ENCODE measurements at regions not wholly inside any gene's neighbourhood (a gene's known extent, or its start where the extent isn't known, plus 50 kb on each side); places are given as distances from the start of the nearest gene placed in this dataset.

- H3K27ac ChIP-seq (ENCODE audit: low read depth in 1 of 2, low read length in 1 of 2) = no peak overlapping the region
- no peaks in the 10 kb centered on the region for H3K4me1 ChIP-seq (ENCODE audit: control insufficient read depth in 2 of 2, insufficient read depth in 2 of 2, low read length in 2 of 2)
- H3K36me3 ChIP-seq (ENCODE audit: control insufficient read depth in 2 of 2, insufficient read depth in 2 of 2, low read length in 1 of 2) = no peaks in the 10 kb centered on the region
- no peak for DNase-seq (ENCODE audit: low read depth in 6 of 9, low spot score in 9 of 9)
- H3K9me3 ChIP-seq (ENCODE audit: control insufficient read depth in 2 of 2, insufficient read depth in 1 of 2, low read length in 1 of 2) = no peaks in the 10 kb centered on the region
- no peak overlapping the region for H3K4me3 ChIP-seq (ENCODE audit: low read length in 2 of 2)
- H3K27me3 ChIP-seq (ENCODE audit: control insufficient read depth in 2 of 2, insufficient read depth in 1 of 2, low read length in 1 of 2) = no peaks in the 10 kb centered on the region
Measured at GRCh38 chr18:39329496-39330275, 1764.1 kb upstream of the CELF4 start.

- Histone ChIP-seq H3K27ac (ENCODE audit: low read depth in 1 of 2, low read length in 1 of 2) (no peak overlapping the region), H3K4me1 (ENCODE audit: control insufficient read depth in 2 of 2, insufficient read depth in 2 of 2, low read length in 2 of 2) (no peaks in the 10 kb centered on the region), H3K4me3 (ENCODE audit: low read length in 2 of 2) (no peak overlapping the region), H3K27me3 (ENCODE audit: control insufficient read depth in 2 of 2, insufficient read depth in 1 of 2, low read length in 1 of 2) (no peaks in the 10 kb centered on the region), H3K36me3 (ENCODE audit: control insufficient read depth in 2 of 2, insufficient read depth in 2 of 2, low read length in 1 of 2) (no peaks in the 10 kb centered on the region), H3K9me3 (ENCODE audit: control insufficient read depth in 2 of 2, insufficient read depth in 1 of 2, low read length in 1 of 2) (no peaks in the 10 kb centered on the region)
- WGBS = 96% methylated on average over 2 of the region's 2 CpGs
- no peak for DNase-seq (ENCODE audit: low read depth in 6 of 9, low spot score in 9 of 9)
Measured at GRCh38 chr18:39326772-39327171, 1761.2 kb upstream of the CELF4 start.

- no peak overlapping the region for H3K27ac ChIP-seq (ENCODE audit: low read depth in 1 of 2, low read length in 1 of 2)
- H3K4me3 ChIP-seq (ENCODE audit: low read length in 2 of 2) = no peak overlapping the region
- H3K36me3 ChIP-seq (ENCODE audit: control insufficient read depth in 2 of 2, insufficient read depth in 2 of 2, low read length in 1 of 2) = no peaks in the 10 kb centered on the region
- no peaks in the 10 kb centered on the region for H3K4me1 ChIP-seq (ENCODE audit: control insufficient read depth in 2 of 2, insufficient read depth in 2 of 2, low read length in 2 of 2)
- no peaks in the 10 kb centered on the region for H3K27me3 ChIP-seq (ENCODE audit: control insufficient read depth in 2 of 2, insufficient read depth in 1 of 2, low read length in 1 of 2)
- no peaks in the 10 kb centered on the region for H3K9me3 ChIP-seq (ENCODE audit: control insufficient read depth in 2 of 2, insufficient read depth in 1 of 2, low read length in 1 of 2)
- DNase-seq (ENCODE audit: low read depth in 6 of 9, low spot score in 9 of 9) = no peak
- 98% methylated on average over 1 of the region's 1 CpG for WGBS
Measured at GRCh38 chr18:39325973-39326372, 1760.4 kb upstream of the CELF4 start.

GRCh38 chr18:39319141-39319540 lies 1753.5 kb upstream of the CELF4 start:
- DNase-seq (ENCODE audit: low read depth in 6 of 9, low spot score in 9 of 9) = no peak
- Histone ChIP-seq H3K27me3 (ENCODE audit: control insufficient read depth in 2 of 2, insufficient read depth in 1 of 2, low read length in 1 of 2) (no peaks in the 10 kb centered on the region), H3K4me3 (ENCODE audit: low read length in 2 of 2) (no peak overlapping the region), H3K4me1 (ENCODE audit: control insufficient read depth in 2 of 2, insufficient read depth in 2 of 2, low read length in 2 of 2) (no peaks in the 10 kb centered on the region), H3K9me3 (ENCODE audit: control insufficient read depth in 2 of 2, insufficient read depth in 1 of 2, low read length in 1 of 2) (no peaks in the 10 kb centered on the region), H3K36me3 (ENCODE audit: control insufficient read depth in 2 of 2, insufficient read depth in 2 of 2, low read length in 1 of 2) (no peaks in the 10 kb centered on the region), H3K27ac (ENCODE audit: low read depth in 1 of 2, low read length in 1 of 2) (no peak overlapping the region)

- Histone ChIP-seq H3K9me3 (ENCODE audit: control insufficient read depth in 2 of 2, insufficient read depth in 1 of 2, low read length in 1 of 2) (no peaks in the 10 kb centered on the region), H3K27me3 (ENCODE audit: control insufficient read depth in 2 of 2, insufficient read depth in 1 of 2, low read length in 1 of 2) (no peaks in the 10 kb centered on the region), H3K36me3 (ENCODE audit: control insufficient read depth in 2 of 2, insufficient read depth in 2 of 2, low read length in 1 of 2) (no peaks in the 10 kb centered on the region), H3K4me1 (ENCODE audit: control insufficient read depth in 2 of 2, insufficient read depth in 2 of 2, low read length in 2 of 2) (no peaks in the 10 kb centered on the region), H3K27ac (ENCODE audit: low read depth in 1 of 2, low read length in 1 of 2) (no peak overlapping the region), H3K4me3 (ENCODE audit: low read length in 2 of 2) (no peak overlapping the region)
- WGBS = 98% methylated on average over 2 of the region's 2 CpGs
- no peak for DNase-seq (ENCODE audit: low read depth in 6 of 9, low spot score in 9 of 9)
Measured at GRCh38 chr18:39318462-39318861, 1752.9 kb upstream of the CELF4 start.

GRCh38 chr18:39318008-39318407 lies 1752.4 kb upstream of the CELF4 start:
- no peaks in the 10 kb centered on the region for H3K36me3 ChIP-seq (ENCODE audit: control insufficient read depth in 2 of 2, insufficient read depth in 2 of 2, low read length in 1 of 2)
- whole genome bisulfite sequencing = 91% methylated on average over 3 of the region's 3 CpGs
- no peaks in the 10 kb centered on the region for H3K27me3 ChIP-seq (ENCODE audit: control insufficient read depth in 2 of 2, insufficient read depth in 1 of 2, low read length in 1 of 2)
- no peaks in the 10 kb centered on the region for H3K4me1 ChIP-seq (ENCODE audit: control insufficient read depth in 2 of 2, insufficient read depth in 2 of 2, low read length in 2 of 2)
- H3K27ac ChIP-seq (ENCODE audit: low read depth in 1 of 2, low read length in 1 of 2) = no peak overlapping the region
- no peak overlapping the region for H3K4me3 ChIP-seq (ENCODE audit: low read length in 2 of 2)
- DNase-seq (ENCODE audit: low read depth in 6 of 9, low spot score in 9 of 9) = peak in 1 of 9 donors; percentile 1
- no peaks in the 10 kb centered on the region for H3K9me3 ChIP-seq (ENCODE audit: control insufficient read depth in 2 of 2, insufficient read depth in 1 of 2, low read length in 1 of 2)

- no peaks in the 10 kb centered on the region for H3K36me3 ChIP-seq (ENCODE audit: control insufficient read depth in 2 of 2, insufficient read depth in 2 of 2, low read length in 1 of 2)
- peaks cover 0 to 4% of the 10 kb centered on the region in 2 donors for H3K9me3 ChIP-seq (ENCODE audit: control insufficient read depth in 2 of 2, insufficient read depth in 1 of 2, low read length in 1 of 2)
- whole genome bisulfite sequencing = 89% methylated on average over 2 of the region's 2 CpGs
- H3K27ac ChIP-seq (ENCODE audit: low read depth in 1 of 2, low read length in 1 of 2) = no peak overlapping the region
- no peak overlapping the region for H3K4me3 ChIP-seq (ENCODE audit: low read length in 2 of 2)
- H3K27me3 ChIP-seq (ENCODE audit: control insufficient read depth in 2 of 2, insufficient read depth in 1 of 2, low read length in 1 of 2) = no peaks in the 10 kb centered on the region
- no peaks in the 10 kb centered on the region for H3K4me1 ChIP-seq (ENCODE audit: control insufficient read depth in 2 of 2, insufficient read depth in 2 of 2, low read length in 2 of 2)
- DNase-seq (ENCODE audit: low read depth in 6 of 9, low spot score in 9 of 9) = no peak
Measured at GRCh38 chr18:39314595-39314994, 1749.0 kb upstream of the CELF4 start.

GRCh38 chr18:39313992-39314391 lies 1748.4 kb upstream of the CELF4 start:
- Histone ChIP-seq H3K4me3 (ENCODE audit: low read length in 2 of 2) (no peak overlapping the region), H3K9me3 (ENCODE audit: control insufficient read depth in 2 of 2, insufficient read depth in 1 of 2, low read length in 1 of 2) (peaks cover 0 to 4% of the 10 kb centered on the region in 2 donors), H3K4me1 (ENCODE audit: control insufficient read depth in 2 of 2, insufficient read depth in 2 of 2, low read length in 2 of 2) (no peaks in the 10 kb centered on the region), H3K27ac (ENCODE audit: low read depth in 1 of 2, low read length in 1 of 2) (no peak overlapping the region), H3K27me3 (ENCODE audit: control insufficient read depth in 2 of 2, insufficient read depth in 1 of 2, low read length in 1 of 2) (no peaks in the 10 kb centered on the region), H3K36me3 (ENCODE audit: control insufficient read depth in 2 of 2, insufficient read depth in 2 of 2, low read length in 1 of 2) (no peaks in the 10 kb centered on the region)
- WGBS = 55% methylated on average over 4 of the region's 4 CpGs
- DNase-seq (ENCODE audit: low read depth in 6 of 9, low spot score in 9 of 9) = no peak

GRCh38 chr18:39311111-39311712 lies 1745.6 kb upstream of the CELF4 start:
- DNase-seq (ENCODE audit: low read depth in 6 of 9, low spot score in 9 of 9) = no peak
- H3K4me1 ChIP-seq (ENCODE audit: control insufficient read depth in 2 of 2, insufficient read depth in 2 of 2, low read length in 2 of 2) = no peaks in the 10 kb centered on the region
- H3K9me3 ChIP-seq (ENCODE audit: control insufficient read depth in 2 of 2, insufficient read depth in 1 of 2, low read length in 1 of 2) = peaks cover 0 to 4% of the 10 kb centered on the region in 2 donors
- 93% methylated on average over 7 of the region's 7 CpGs for WGBS
- no peaks in the 10 kb centered on the region for H3K27me3 ChIP-seq (ENCODE audit: control insufficient read depth in 2 of 2, insufficient read depth in 1 of 2, low read length in 1 of 2)
- H3K27ac ChIP-seq (ENCODE audit: low read depth in 1 of 2, low read length in 1 of 2) = no peak overlapping the region
- H3K4me3 ChIP-seq (ENCODE audit: low read length in 2 of 2) = no peak overlapping the region
- no peaks in the 10 kb centered on the region for H3K36me3 ChIP-seq (ENCODE audit: control insufficient read depth in 2 of 2, insufficient read depth in 2 of 2, low read length in 1 of 2)

Measured in thymus (tissue), 11 donors.